ENCODE measurements at regions not wholly inside any gene's neighbourhood (a gene's known extent, or its start where the extent isn't known, plus 50 kb on each side); places are given as distances from the start of the nearest gene placed in this dataset.

DNA sequence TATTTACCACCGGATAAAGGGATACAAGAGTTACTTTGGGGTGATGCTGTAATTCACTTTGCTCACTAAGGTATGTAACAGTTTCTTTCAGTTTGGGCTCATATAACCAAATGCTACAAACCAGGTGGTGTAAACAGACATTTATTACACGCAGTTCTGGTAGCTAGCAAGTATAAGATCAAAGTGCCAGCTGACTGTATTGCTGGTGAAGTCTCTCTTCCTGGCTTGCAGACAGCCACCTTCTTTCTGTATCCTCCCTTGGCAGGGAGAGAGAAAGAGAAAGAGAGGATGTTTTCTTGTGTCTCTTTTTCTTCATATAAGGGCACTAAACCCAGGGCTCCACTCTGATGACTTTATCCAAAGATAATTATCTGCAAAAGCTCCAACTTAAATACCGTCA is 552.5 kb upstream of the FTMT start:
- TF ChIP-seq, protein P1, sequence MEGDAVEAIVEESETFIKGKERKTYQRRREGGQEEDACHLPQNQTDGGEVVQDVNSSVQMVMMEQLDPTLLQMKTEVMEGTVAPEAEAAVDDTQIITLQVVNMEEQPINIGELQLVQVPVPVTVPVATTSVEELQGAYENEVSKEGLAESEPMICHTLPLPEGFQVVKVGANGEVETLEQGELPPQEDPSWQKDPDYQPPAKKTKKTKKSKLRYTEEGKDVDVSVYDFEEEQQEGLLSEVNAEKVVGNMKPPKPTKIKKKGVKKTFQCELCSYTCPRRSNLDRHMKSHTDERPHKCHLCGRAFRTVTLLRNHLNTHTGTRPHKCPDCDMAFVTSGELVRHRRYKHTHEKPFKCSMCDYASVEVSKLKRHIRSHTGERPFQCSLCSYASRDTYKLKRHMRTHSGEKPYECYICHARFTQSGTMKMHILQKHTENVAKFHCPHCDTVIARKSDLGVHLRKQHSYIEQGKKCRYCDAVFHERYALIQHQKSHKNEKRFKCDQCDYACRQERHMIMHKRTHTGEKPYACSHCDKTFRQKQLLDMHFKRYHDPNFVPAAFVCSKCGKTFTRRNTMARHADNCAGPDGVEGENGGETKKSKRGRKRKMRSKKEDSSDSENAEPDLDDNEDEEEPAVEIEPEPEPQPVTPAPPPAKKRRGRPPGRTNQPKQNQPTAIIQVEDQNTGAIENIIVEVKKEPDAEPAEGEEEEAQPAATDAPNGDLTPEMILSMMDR (IDR thresholded peaks at IDR 0.05) = no peak
- no peak for TF ChIP-seq ZFX (IDR thresholded peaks at IDR 0.05; ENCODE audit: borderline replicate concordance)

Data from 22Rv1 (cell line).